ENCODE measurements at regions not wholly inside any gene's neighbourhood (a gene's known extent, or its start where the extent isn't known, plus 50 kb on each side); places are given as distances from the start of the nearest gene placed in this dataset.

GRCh38 chr5:64015824-64016223 lies 53.6 kb upstream of the HTR1A start:
- TF ChIP-seq CTCF (conservative IDR thresholded peaks at IDR 0.05): no peak
- H3K9me3 Mint-ChIP-seq: no peaks in the 10 kb centered on the region
- H3K4me3 Mint-ChIP-seq: no peak overlapping the region
- no peaks in the 10 kb centered on the region for H3K4me1 Mint-ChIP-seq (ENCODE audit: unreplicated experiment)
- H3K27me3 Mint-ChIP-seq: no peaks in the 10 kb centered on the region
- H3K27ac Mint-ChIP-seq: no peak overlapping the region
- DNase-seq (ENCODE audit: extremely low spot score, unreplicated experiment): no peak
- no peaks in the 10 kb centered on the region for H3K36me3 Mint-ChIP-seq

Measured in type B pancreatic cell (in vitro differentiated cells).